HG02884 (cell line): ENCODE measurements at regions not wholly inside any gene's neighbourhood (a gene's known extent, or its start where the extent isn't known, plus 50 kb on each side); places are given as distances from the start of the nearest gene placed in this dataset.
"Not testable (repeated sequence)": the region's sequence is repeated elsewhere in the genome, so short reads cannot be mapped to it uniquely, and the experiment has no call there.

Experiments used
- ATAC-seq: cut with Tn5 transposase; IDR thresholded peaks from one replicate; pipeline ENCODE4 v1.9.1; 2021; ENCODE audit warnings: mild to moderate bottlenecking, moderate library complexity; ENCODE audit not compliant: unreplicated experiment

- no peak for ATAC-seq
These were observed 375.8 kb downstream of the MDFIC start for GRCh38 chr7:115297656-115298055.

GRCh38 chr7:115293628-115294240 lies 371.8 kb downstream of the MDFIC start:
- no peak for ATAC-seq

GRCh38 chr7:115292381-115292780 lies 370.5 kb downstream of the MDFIC start:
- ATAC-seq: no peak

DNA sequence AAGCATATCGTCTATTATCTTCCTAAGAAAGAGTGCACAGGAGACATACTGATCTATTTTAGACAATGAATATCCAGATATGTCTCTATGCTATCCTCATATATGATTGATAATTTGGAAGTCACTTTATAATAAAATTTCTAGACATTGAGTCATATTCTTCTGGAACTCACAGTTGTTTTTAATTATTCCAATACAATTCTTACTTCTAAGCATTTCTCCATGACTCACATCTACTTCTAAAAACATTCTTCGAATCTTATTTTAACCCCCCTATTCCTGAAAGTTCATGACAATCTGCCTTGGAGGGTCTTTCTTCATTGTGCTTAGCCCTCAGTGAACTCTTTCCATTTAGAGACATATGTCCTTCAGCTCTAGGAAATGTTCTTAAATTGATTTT lies 368.1 kb downstream of the MDFIC start:
- no peak for ATAC-seq

DNA sequence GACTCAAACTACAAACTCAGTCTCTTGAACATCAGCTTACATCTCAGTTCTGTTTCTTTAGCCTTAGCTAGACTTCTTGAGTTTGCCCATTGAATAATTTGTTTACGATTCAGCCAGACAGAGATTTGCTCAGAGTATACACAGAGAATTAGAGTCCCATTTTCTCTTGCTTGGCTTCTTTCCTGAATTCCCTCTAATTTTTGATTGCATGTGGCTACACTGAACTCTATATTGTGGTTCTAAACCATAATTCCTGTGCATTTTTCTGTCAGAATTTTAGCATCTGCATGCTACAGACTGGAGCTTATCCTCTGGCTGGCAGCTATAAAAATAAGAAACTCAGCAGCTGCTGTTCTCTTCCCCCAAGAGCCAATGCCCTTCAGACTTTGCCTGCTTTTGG lies 354.9 kb downstream of the MDFIC start:
- ATAC-seq: no peak

DNA sequence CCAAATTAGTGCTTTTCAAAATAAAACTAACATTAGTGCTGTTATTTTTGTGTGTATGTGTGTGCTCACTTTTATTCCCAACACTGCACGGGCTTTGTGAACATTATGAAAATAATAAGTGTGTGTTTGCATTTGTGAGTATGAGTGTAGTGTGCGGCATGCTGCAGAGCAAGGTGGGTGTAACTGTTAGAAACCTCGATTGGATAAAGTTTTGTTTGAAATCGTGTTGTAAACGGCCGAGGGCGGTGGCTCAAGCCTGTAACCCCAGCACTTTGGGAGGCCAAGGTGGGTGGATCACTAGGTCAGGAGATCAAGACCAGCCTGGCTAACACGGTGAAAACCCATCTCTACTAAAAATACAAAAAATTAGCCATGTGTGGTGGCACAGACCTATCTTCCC lies 352.0 kb downstream of the MDFIC start:
- ATAC-seq: not testable (repeated sequence)

GRCh38 chr7:115273139-115273772 lies 351.4 kb downstream of the MDFIC start:
- no peak for ATAC-seq

DNA sequence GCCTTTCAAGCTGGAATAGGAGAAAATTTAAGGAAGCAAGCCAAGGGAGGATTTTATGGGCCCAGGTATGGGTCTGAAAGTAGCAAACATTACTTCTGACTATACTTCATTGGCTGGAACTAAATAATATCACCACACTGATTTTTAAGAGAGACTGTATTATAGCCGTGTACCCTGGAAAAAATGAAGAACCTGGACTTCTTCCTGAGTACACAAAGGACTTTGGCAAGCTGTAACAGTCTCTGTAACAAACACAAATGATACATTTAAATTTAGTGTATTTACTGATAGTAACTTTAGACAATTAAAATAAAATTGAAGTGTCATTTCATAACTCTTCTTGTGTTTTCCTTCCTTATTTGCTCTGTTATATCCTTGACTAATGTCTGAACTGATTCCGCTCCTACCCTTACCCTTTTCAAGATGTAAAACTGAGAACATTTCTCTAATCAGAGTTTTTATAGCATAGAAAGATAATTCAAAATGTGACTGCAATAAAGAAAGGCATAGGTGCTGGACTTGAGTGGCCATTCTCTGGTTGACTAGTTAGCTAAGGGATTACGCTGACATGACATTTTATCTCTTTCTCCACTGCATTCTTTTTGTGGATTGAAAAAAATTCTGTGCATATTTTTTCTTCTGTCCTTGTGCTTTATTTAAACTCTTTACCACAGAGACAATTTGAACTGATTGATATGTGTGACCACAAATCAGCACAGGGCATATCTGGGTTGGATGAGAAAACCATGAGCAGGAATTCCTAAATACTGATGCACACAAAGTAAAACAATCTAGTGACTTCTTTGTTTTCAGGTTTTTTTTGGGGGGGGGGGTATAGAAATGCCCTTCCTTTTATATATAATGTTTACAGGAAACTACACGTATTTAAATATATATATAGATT lies 349.7 kb downstream of the MDFIC start:
- no peak for ATAC-seq

DNA sequence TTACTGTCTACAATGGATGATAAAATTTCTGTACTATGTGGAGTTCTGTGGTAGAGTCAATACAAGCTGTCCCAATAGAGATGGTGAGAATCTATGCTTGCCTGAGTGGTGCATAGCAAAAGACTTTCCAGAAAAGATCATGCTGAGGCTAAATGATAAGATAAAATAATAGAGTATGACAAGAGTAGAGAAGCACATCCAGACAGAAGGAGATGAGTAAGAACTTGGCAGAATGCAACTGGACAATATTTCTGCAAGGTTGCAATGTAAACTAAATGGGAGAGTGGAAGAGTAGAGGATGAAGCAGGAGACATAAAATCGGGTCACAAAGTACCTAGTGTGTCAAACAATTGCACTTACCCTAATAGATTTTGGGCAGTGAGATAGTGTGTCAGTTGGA lies 347.6 kb downstream of the MDFIC start:
- ATAC-seq: no peak

GRCh38 chr7:115267503-115267902 lies 345.6 kb downstream of the MDFIC start:
- ATAC-seq: peak; percentile 90

GRCh38 chr7:115260381-115260780 lies 338.5 kb downstream of the MDFIC start:
- ATAC-seq: no peak

GRCh38 chr7:115252461-115252860 lies 330.6 kb downstream of the MDFIC start:
- ATAC-seq: no peak

- ATAC-seq: no peak
These were observed 327.2 kb downstream of the MDFIC start for GRCh38 chr7:115249080-115249479.

- ATAC-seq: no peak
These were observed 319.3 kb downstream of the MDFIC start for GRCh38 chr7:115241151-115241550.

DNA sequence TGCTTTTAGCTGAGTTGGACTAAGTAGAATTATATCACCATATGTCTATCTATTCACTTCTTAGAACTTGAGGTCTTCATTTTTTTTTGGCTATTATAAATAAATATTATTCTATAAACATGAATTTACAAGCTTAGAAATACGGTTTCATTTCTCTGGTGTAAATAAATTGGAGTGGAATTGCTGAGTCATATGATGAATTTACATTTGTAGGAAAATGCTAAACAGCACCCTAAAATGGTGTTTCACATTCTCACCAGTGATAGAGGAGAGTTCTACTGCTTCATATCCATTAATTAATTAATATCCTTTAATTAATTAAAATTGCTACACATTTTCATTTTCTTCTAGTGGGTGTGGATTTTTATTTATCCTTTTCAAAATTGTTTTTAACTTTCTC lies 318.3 kb downstream of the MDFIC start:
- no peak for ATAC-seq

DNA sequence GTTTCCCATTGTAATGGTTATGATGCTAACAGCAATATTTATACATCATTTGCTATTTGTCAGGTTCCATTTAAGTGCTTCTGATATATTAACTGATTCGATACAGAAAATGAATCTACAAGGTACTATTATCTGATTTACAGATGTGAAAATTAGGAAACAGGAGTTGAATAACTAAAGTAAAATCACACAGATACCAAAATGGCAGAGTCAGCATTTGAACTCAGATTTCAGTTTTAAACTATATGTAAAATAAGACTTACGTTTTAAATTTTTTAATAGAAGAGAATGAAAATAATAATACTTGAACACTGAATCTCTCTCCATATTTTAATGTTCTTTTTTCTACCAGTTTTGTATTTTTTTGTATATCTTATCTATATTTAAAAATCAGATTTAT lies 313.2 kb downstream of the MDFIC start:
- no peak for ATAC-seq

DNA sequence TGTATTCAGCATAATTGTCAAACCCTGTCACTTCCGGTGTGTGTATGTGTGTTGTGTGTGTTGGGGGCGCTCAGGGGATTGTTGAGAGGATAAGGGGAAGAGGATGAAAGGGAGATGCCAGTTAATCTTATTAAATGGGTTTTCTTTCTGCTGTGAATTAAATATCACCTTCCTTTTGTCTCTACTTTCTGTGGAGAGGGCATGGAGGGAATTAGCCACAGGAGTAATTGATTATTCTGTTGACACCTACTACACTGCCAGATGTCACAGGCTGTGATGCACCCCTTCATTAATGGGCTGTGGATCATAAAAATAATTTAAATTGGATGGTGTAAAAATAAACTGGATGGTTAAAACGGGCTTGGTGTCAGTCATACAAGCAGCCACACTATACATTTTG lies 311.9 kb downstream of the MDFIC start:
- no peak for ATAC-seq

- ATAC-seq: no peak
These were observed 310.1 kb downstream of the MDFIC start for GRCh38 chr7:115232041-115232440.

DNA sequence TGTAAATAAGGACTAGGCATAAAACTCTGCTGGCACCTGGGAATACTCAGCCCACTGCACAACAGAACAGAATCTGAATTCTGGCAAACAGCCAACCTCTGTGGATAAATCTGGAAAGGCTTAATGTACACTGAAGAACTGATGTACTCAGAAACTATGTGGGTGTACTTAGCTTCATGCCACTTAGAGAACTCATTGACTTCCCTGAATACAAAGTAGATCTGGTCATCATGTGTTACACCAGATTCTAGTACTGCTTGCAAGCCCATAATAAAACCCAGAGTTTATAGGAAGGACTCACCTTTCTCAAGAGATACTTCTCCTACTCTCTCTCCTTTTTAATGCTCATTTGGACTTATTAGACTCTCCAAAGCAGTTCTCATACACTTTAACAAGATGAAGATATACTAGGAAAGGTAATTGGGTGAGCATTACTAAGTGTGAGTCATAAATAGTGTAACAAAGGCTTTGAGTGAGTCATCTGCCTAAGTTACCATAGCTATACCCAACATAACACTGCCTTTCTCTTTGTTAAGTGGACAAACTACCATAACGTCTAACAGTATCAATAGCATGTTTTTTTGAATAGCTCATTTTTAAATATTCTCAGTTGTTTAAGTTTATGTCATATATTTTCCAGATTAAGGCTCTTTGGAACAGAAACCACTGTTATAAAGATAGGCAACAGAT lies 309.1 kb downstream of the MDFIC start:
- ATAC-seq: peak; percentile 76

DNA sequence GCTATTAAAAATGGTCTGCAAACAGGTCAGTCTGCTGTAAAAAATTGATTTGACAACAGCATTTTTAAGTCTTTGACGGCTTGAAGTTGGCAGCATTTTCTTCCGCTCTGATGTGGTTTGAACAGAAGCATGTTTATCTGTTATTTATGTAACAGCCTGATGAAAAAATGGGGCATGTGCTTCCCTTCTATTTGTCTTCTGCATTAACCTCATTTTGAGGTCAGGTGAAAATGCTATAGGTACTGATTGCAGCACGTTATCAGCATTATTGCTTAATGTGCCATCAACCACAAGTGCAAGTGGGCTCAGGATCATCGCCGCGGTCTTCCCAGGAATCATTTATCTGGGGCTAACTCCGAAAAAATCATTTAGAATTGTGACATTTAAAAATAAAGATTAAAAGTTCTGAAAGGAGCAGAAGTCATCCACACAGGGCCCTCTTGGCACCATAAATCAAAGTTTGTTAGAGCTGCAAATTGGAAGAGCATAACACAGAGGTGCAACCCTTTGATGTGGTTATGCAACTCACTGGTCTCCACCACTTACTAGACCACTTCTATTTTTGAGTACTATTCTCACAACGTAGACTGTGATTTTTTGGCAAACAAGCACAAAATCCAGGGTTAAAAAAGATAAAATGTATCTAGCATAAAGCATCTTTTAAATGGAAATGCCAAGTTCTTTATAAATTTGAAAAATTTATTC lies 307.7 kb downstream of the MDFIC start:
- ATAC-seq: no peak
